Stimulated activated naive CD8-positive, alpha-beta T cell treated with anti-CD3 and anti-CD28 coated beads, Interleukin-15, Interleukin-2, amounts not matched to agents 100 ng/mL and 50 ng/mL, for 24 hours (primary cell): ENCODE measurements at regions not wholly inside any gene's neighbourhood (a gene's known extent, or its start where the extent isn't known, plus 50 kb on each side); places are given as distances from the start of the nearest gene placed in this dataset.
"Not testable (repeated sequence)": the region's sequence is repeated elsewhere in the genome, so short reads cannot be mapped to it uniquely, and the experiment has no call there.

Source experiments
- H3K27ac Mint-ChIP-seq: one replicate; pipeline ENCODE4 v1.8.0; 2021; ENCODE audit warnings: mild to moderate bottlenecking, mixed read lengths
- H3K27me3 Mint-ChIP-seq: one replicate; pipeline ENCODE4 v1.8.0; 2021; ENCODE audit warnings: mixed read lengths
- H3K36me3 Mint-ChIP-seq: one replicate; pipeline ENCODE4 v1.8.0; 2021; ENCODE audit warnings: low read depth, mixed read lengths
- H3K4me1 Mint-ChIP-seq: one replicate; pipeline ENCODE4 v1.8.0; 2021; ENCODE audit warnings: low read depth, mixed read lengths
- H3K4me3 Mint-ChIP-seq: one replicate; pipeline ENCODE4 v1.8.0; 2021; ENCODE audit warnings: mild to moderate bottlenecking, mixed read lengths
- H3K9me3 Mint-ChIP-seq: one replicate; pipeline ENCODE4 v1.8.0; 2021; ENCODE audit warnings: mixed read lengths

- H3K27me3 Mint-ChIP-seq, H3K9me3 Mint-ChIP-seq, H3K36me3 Mint-ChIP-seq: not testable (repeated sequence)
- Mint-ChIP-seq H3K4me1 (peaks cover 34% of the 10 kb centered on the region), H3K27ac (peak overlapping the region; percentile 48), H3K4me3 (peak overlapping the region; percentile 76)
Measured at GRCh38 chr6:134632982-134633940, 315.3 kb upstream of the SGK1 start.

- Mint-ChIP-seq H3K27me3 (peaks cover 3% of the 10 kb centered on the region), H3K36me3 (no peaks in the 10 kb centered on the region), H3K4me1 (peaks cover 26% of the 10 kb centered on the region), H3K9me3 (no peaks in the 10 kb centered on the region), H3K4me3 (no peak overlapping the region), H3K27ac (no peak overlapping the region)
Measured at GRCh38 chr6:134632024-134632423, 314.1 kb upstream of the SGK1 start.

- Mint-ChIP-seq H3K4me3 (no peak overlapping the region), H3K27me3 (peaks cover 3% of the 10 kb centered on the region)
Measured at GRCh38 chr6:134631398-134631924, 313.5 kb upstream of the SGK1 start.

GRCh38 chr6:134630508-134631121, 312.7 kb upstream of the SGK1 start:
- Mint-ChIP-seq H3K27me3 (peaks cover 3% of the 10 kb centered on the region), H3K36me3 (no peaks in the 10 kb centered on the region), H3K9me3 (no peaks in the 10 kb centered on the region), H3K4me3 (no peak overlapping the region), H3K27ac (no peak overlapping the region), H3K4me1 (peaks cover 20% of the 10 kb centered on the region)

More at GRCh38 chr6:134631398-134631924, 313.5 kb upstream of the SGK1 start:
- no peaks in the 10 kb centered on the region for H3K36me3 Mint-ChIP-seq
- no peaks in the 10 kb centered on the region for H3K9me3 Mint-ChIP-seq
- H3K27ac Mint-ChIP-seq: no peak overlapping the region
- peaks cover 25% of the 10 kb centered on the region for H3K4me1 Mint-ChIP-seq

GRCh38 chr6:134628154-134628553, 310.2 kb upstream of the SGK1 start:
- H3K27ac Mint-ChIP-seq: no peak overlapping the region
- H3K9me3 Mint-ChIP-seq: no peaks in the 10 kb centered on the region
- H3K4me1 Mint-ChIP-seq: peaks cover 18% of the 10 kb centered on the region
- H3K36me3 Mint-ChIP-seq: no peaks in the 10 kb centered on the region
- peaks cover 3% of the 10 kb centered on the region for H3K27me3 Mint-ChIP-seq
- H3K4me3 Mint-ChIP-seq: no peak overlapping the region

GRCh38 chr6:134627707-134628106, 309.8 kb upstream of the SGK1 start:
- H3K27ac Mint-ChIP-seq: no peak overlapping the region
- no peaks in the 10 kb centered on the region for H3K9me3 Mint-ChIP-seq
- H3K4me3 Mint-ChIP-seq: no peak overlapping the region
- no peaks in the 10 kb centered on the region for H3K36me3 Mint-ChIP-seq
- peaks cover 13% of the 10 kb centered on the region for H3K4me1 Mint-ChIP-seq
- H3K27me3 Mint-ChIP-seq: no peaks in the 10 kb centered on the region

GRCh38 chr6:134626589-134626988, 308.7 kb upstream of the SGK1 start:
- no peak overlapping the region for H3K27ac Mint-ChIP-seq

GRCh38 chr6:134626086-134626485, 308.2 kb upstream of the SGK1 start:
- Mint-ChIP-seq H3K27me3 (no peaks in the 10 kb centered on the region), H3K4me1 (peaks cover 4% of the 10 kb centered on the region), H3K36me3 (no peaks in the 10 kb centered on the region), H3K9me3 (no peaks in the 10 kb centered on the region), H3K4me3 (no peak overlapping the region), H3K27ac (no peak overlapping the region)

More at GRCh38 chr6:134626589-134626988, 308.7 kb upstream of the SGK1 start:
- Mint-ChIP-seq H3K4me3 (no peak overlapping the region), H3K9me3 (no peaks in the 10 kb centered on the region), H3K27me3 (no peaks in the 10 kb centered on the region), H3K4me1 (peaks cover 4% of the 10 kb centered on the region), H3K36me3 (no peaks in the 10 kb centered on the region)

- Mint-ChIP-seq H3K36me3 (no peaks in the 10 kb centered on the region), H3K4me1 (no peaks in the 10 kb centered on the region), H3K27me3 (no peaks in the 10 kb centered on the region), H3K27ac (no peak overlapping the region), H3K9me3 (no peaks in the 10 kb centered on the region), H3K4me3 (no peak overlapping the region)
Measured at GRCh38 chr6:134624781-134625180, 306.9 kb upstream of the SGK1 start.

- H3K27me3 Mint-ChIP-seq: no peaks in the 10 kb centered on the region
- no peaks in the 10 kb centered on the region for H3K9me3 Mint-ChIP-seq
- no peaks in the 10 kb centered on the region for H3K36me3 Mint-ChIP-seq
- H3K27ac Mint-ChIP-seq: no peak overlapping the region
- H3K4me1 Mint-ChIP-seq: no peaks in the 10 kb centered on the region
- H3K4me3 Mint-ChIP-seq: no peak overlapping the region
Measured at GRCh38 chr6:134623401-134623800, 305.5 kb upstream of the SGK1 start.

GRCh38 chr6:134622382-134623173, 304.7 kb upstream of the SGK1 start:
- Mint-ChIP-seq H3K27me3 (no peaks in the 10 kb centered on the region), H3K27ac (no peak overlapping the region), H3K9me3 (no peaks in the 10 kb centered on the region), H3K4me1 (no peaks in the 10 kb centered on the region), H3K4me3 (no peak overlapping the region), H3K36me3 (no peaks in the 10 kb centered on the region)

GRCh38 chr6:134621858-134622257, 303.9 kb upstream of the SGK1 start:
- Mint-ChIP-seq H3K9me3 (no peaks in the 10 kb centered on the region), H3K4me1 (no peaks in the 10 kb centered on the region), H3K27ac (no peak overlapping the region), H3K27me3 (no peaks in the 10 kb centered on the region), H3K4me3 (no peak overlapping the region), H3K36me3 (no peaks in the 10 kb centered on the region)

GRCh38 chr6:134619789-134620188, 301.9 kb upstream of the SGK1 start:
- H3K27ac Mint-ChIP-seq: peak overlapping the region; percentile 38
- no peak overlapping the region for H3K4me3 Mint-ChIP-seq
- H3K4me1 Mint-ChIP-seq: no peaks in the 10 kb centered on the region
- no peaks in the 10 kb centered on the region for H3K9me3 Mint-ChIP-seq
- H3K27me3 Mint-ChIP-seq: no peaks in the 10 kb centered on the region
- no peaks in the 10 kb centered on the region for H3K36me3 Mint-ChIP-seq

- Mint-ChIP-seq H3K4me1 (no peaks in the 10 kb centered on the region), H3K4me3 (no peak overlapping the region), H3K27me3 (no peaks in the 10 kb centered on the region), H3K36me3 (no peaks in the 10 kb centered on the region), H3K27ac (no peak overlapping the region), H3K9me3 (no peaks in the 10 kb centered on the region)
Measured at GRCh38 chr6:134619077-134619476, 301.2 kb upstream of the SGK1 start.
